Neural cell (in vitro differentiated cells): ENCODE measurements at regions not wholly inside any gene's neighbourhood (a gene's known extent, or its start where the extent isn't known, plus 50 kb on each side); places are given as distances from the start of the nearest gene placed in this dataset.

ENCODE experiments used
- H2AFZ ChIP-seq: fragments of 200-600, 300-800 bp; sonication (generic), shearing (Covaris generic); 2 replicates; pipeline ENCODE4 v1.6.0; 2014; ENCODE audit warnings: low read depth, mild to moderate bottlenecking, antibody characterized with exemption, low read length, moderate library complexity
- H3F3A ChIP-seq: fragments of 200-600 bp; shearing (Covaris generic); 2 replicates; pipeline ENCODE4 v1.6.1; 2016; ENCODE audit warnings: mild to moderate bottlenecking, moderate library complexity, mixed read lengths, antibody characterized with exemption, low read length; ENCODE audit not compliant: insufficient read depth, poor library complexity, severe bottlenecking
- H3K27ac ChIP-seq: fragments of 200-600, 300-800 bp; sonication (generic), shearing (Covaris generic); 2 replicates; pipeline ENCODE4 v1.5.1; 2014; ENCODE audit warnings: mild to moderate bottlenecking, low read length, moderate library complexity
- H3K27me3 ChIP-seq: fragments of 300-800, 200-600 bp; sonication (generic), shearing (Covaris generic); 2 replicates; pipeline ENCODE4 v1.6.0; 2014; ENCODE audit warnings: mild to moderate bottlenecking, low read depth, low read length, moderate library complexity; ENCODE audit not compliant: insufficient read depth
- H3K36me3 ChIP-seq: fragments of 300-800, 200-600 bp; sonication (generic), shearing (Covaris generic); 2 replicates; pipeline ENCODE4 v1.5.1; 2014; ENCODE audit warnings: mild to moderate bottlenecking, antibody characterized with exemption, low read length, moderate library complexity; ENCODE audit not compliant: insufficient read depth
- H3K4me2 ChIP-seq: fragments of 300-800, 200-600 bp; sonication (generic), shearing (Covaris generic); 2 replicates; pipeline ENCODE4 v1.6.0; 2014; ENCODE audit warnings: mild to moderate bottlenecking, low read length
- H3K4me3 ChIP-seq: fragments of 300-800, 200-600 bp; sonication (generic), shearing (Covaris generic); 2 replicates; pipeline ENCODE4 v1.5.1; 2014; ENCODE audit warnings: mild to moderate bottlenecking, low read length, moderate library complexity
- H3K79me2 ChIP-seq: fragments of 200-600 bp; shearing (Covaris generic); replicated peaks from 2 replicates; pipeline ENCODE4 v1.6.0; 2014; ENCODE audit warnings: mild to moderate bottlenecking, low read length, moderate library complexity; ENCODE audit not compliant: insufficient read depth
- H3K9ac ChIP-seq: fragments of 300-800, 200-600 bp; sonication (generic), shearing (Covaris generic); 2 replicates; pipeline ENCODE4 v1.6.1; 2016; ENCODE audit warnings: mild to moderate bottlenecking, low read length, mixed read lengths
- H3K9me2 ChIP-seq: fragments of 200-600 bp; shearing (Covaris generic); 2 replicates; pipeline ENCODE4 v1.6.1; 2016; ENCODE audit warnings: mild to moderate bottlenecking, low read length, mixed read lengths; ENCODE audit not compliant: insufficient read depth
- H3K9me3 ChIP-seq: fragments of 200-600, 300-800 bp; sonication (generic), shearing (Covaris generic); 2 replicates; pipeline ENCODE4 v1.6.1; 2016; ENCODE audit warnings: mild to moderate bottlenecking, mixed run types, low read length, moderate library complexity, mixed read lengths
- H4K20me1 ChIP-seq: fragments of 200-600 bp; shearing (Covaris generic); 2 replicates; pipeline ENCODE4 v1.6.1; 2016; ENCODE audit warnings: mild to moderate bottlenecking, mixed run types; ENCODE audit not compliant: insufficient read depth
- EP300 ChIP-seq: fragments of 450-650 bp; conservative IDR thresholded peaks from 2 replicates; pipeline ENCODE4 v1.6.1; 2014; ENCODE audit warnings: antibody characterized with exemption, mild to moderate bottlenecking, moderate library complexity; ENCODE audit not compliant: poor library complexity, severe bottlenecking
- EZH2 ChIP-seq: fragments of 200-600, 300-800 bp; shearing (Covaris generic), sonication (generic); IDR thresholded peaks from 2 replicates; pipeline ENCODE4 v1.6.1; 2014; ENCODE audit warnings: antibody characterized with exemption, low read length, borderline replicate concordance, mild to moderate bottlenecking; ENCODE audit not compliant: insufficient read depth, poor library complexity, severe bottlenecking
- MXI1 ChIP-seq: fragments of 450-650 bp; conservative IDR thresholded peaks from 2 replicates; pipeline ENCODE4 v1.6.1; 2014; ENCODE audit warnings: antibody characterized with exemption, mild to moderate bottlenecking; ENCODE audit not compliant: poor library complexity, severe bottlenecking
- POLR2AphosphoS5 ChIP-seq: IDR thresholded peaks from 2 replicates; pipeline ENCODE4 v1.6.1; 2012
- RAD21 ChIP-seq: fragments of 450-650 bp; conservative IDR thresholded peaks from 2 replicates; pipeline ENCODE4 v1.6.1; 2014; ENCODE audit warnings: antibody characterized with exemption, mild to moderate bottlenecking, moderate library complexity
- SMC3 ChIP-seq: fragments of 450-650 bp; conservative IDR thresholded peaks from 2 replicates; pipeline ENCODE4 v1.6.1; 2014; ENCODE audit warnings: antibody characterized with exemption, mild to moderate bottlenecking, moderate library complexity; ENCODE audit not compliant: poor library complexity
- TAF1 ChIP-seq: IDR thresholded peaks from 2 replicates; pipeline ENCODE4 v1.6.1; 2012; ENCODE audit warnings: low read depth
- TF ChIP-seq, protein P1 (sequence below): IDR thresholded peaks from 2 replicates; pipeline ENCODE4 v1.6.1; 2012; ENCODE audit warnings: borderline replicate concordance
- TF ChIP-seq, protein P2 (sequence below): fragments of 450-650 bp; IDR thresholded peaks from 2 replicates; pipeline ENCODE4 v1.5.1; 2014; ENCODE audit warnings: antibody characterized with exemption, mild to moderate bottlenecking, moderate library complexity; ENCODE audit not compliant: poor library complexity, severe bottlenecking

DNA sequence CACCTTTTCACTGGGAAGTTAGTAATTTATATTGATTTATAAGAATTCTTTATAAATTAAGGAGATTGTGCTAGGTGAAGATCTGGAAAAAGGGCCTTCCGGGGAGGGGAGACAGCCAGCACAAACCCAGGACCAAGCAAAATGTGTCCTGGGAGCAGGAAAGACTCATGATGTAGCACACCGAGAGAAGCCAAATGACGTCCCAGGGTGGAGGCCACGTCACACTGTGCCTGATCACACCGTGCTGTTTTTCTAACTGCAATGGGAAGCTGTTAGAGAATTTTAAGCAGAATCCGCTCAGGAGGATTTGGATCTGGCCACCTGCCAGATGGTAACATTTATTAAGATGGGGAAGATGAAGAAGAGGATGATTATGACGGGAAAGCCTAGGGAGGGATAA, 72.7 kb upstream of the AKAP12 start:
- Histone ChIP-seq H4K20me1 (no peaks in the 10 kb centered on the region), H3K4me3 (no peak overlapping the region), H3K9ac (no peak overlapping the region), H3K27me3 (no peaks in the 10 kb centered on the region), H3F3A (no peaks in the 10 kb centered on the region), H2AFZ (no peak overlapping the region), H3K27ac (no peak overlapping the region), H3K4me2 (no peak overlapping the region), H3K9me3 (no peaks in the 10 kb centered on the region), H3K79me2 (no peaks in the 10 kb centered on the region), H3K9me2 (no peaks in the 10 kb centered on the region), H3K36me3 (no peaks in the 10 kb centered on the region)
- TF ChIP-seq, protein P1, sequence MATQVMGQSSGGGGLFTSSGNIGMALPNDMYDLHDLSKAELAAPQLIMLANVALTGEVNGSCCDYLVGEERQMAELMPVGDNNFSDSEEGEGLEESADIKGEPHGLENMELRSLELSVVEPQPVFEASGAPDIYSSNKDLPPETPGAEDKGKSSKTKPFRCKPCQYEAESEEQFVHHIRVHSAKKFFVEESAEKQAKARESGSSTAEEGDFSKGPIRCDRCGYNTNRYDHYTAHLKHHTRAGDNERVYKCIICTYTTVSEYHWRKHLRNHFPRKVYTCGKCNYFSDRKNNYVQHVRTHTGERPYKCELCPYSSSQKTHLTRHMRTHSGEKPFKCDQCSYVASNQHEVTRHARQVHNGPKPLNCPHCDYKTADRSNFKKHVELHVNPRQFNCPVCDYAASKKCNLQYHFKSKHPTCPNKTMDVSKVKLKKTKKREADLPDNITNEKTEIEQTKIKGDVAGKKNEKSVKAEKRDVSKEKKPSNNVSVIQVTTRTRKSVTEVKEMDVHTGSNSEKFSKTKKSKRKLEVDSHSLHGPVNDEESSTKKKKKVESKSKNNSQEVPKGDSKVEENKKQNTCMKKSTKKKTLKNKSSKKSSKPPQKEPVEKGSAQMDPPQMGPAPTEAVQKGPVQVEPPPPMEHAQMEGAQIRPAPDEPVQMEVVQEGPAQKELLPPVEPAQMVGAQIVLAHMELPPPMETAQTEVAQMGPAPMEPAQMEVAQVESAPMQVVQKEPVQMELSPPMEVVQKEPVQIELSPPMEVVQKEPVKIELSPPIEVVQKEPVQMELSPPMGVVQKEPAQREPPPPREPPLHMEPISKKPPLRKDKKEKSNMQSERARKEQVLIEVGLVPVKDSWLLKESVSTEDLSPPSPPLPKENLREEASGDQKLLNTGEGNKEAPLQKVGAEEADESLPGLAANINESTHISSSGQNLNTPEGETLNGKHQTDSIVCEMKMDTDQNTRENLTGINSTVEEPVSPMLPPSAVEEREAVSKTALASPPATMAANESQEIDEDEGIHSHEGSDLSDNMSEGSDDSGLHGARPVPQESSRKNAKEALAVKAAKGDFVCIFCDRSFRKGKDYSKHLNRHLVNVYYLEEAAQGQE: no peak
- TF ChIP-seq EP300 (no peak), TAF1 (no peak), RAD21 (no peak), POLR2AphosphoS5 (no peak)
- TF ChIP-seq, protein P2, sequence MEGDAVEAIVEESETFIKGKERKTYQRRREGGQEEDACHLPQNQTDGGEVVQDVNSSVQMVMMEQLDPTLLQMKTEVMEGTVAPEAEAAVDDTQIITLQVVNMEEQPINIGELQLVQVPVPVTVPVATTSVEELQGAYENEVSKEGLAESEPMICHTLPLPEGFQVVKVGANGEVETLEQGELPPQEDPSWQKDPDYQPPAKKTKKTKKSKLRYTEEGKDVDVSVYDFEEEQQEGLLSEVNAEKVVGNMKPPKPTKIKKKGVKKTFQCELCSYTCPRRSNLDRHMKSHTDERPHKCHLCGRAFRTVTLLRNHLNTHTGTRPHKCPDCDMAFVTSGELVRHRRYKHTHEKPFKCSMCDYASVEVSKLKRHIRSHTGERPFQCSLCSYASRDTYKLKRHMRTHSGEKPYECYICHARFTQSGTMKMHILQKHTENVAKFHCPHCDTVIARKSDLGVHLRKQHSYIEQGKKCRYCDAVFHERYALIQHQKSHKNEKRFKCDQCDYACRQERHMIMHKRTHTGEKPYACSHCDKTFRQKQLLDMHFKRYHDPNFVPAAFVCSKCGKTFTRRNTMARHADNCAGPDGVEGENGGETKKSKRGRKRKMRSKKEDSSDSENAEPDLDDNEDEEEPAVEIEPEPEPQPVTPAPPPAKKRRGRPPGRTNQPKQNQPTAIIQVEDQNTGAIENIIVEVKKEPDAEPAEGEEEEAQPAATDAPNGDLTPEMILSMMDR: no peak

DNA sequence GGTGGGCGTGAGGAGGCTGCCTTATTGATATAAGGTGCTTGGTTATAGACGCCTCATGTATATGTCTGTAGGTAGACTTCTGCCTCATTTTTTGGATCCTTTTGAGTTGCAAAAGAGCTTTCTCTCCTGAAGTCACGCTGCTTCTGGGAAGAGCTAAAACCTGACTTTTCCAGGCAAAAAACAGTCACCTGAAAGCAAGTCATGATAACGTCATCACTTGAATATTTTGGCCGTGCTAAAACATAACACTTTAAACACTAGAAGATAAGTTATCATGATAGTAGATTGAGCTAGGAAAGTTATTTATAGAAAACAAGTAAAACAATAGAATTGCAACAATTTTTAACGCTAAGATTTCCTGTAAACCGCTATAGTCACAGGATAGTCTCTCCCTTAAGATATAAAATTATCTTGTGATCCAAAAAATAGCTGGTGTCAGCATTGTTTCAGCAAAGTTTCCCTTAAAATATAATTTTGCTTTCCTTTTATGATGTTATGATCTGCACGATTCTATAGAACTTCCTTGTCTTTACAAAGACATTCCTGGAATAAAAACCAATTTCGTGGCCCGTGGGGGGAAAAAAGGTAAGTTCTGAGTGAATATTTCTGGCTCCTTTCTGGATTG, 69.0 kb upstream of the AKAP12 start:
- Histone ChIP-seq H3K9me2 (no peaks in the 10 kb centered on the region), H3K4me3 (no peak overlapping the region), H3K79me2 (no peaks in the 10 kb centered on the region), H2AFZ (no peak overlapping the region), H3K27ac (no peak overlapping the region), H4K20me1 (no peaks in the 10 kb centered on the region), H3K9me3 (no peaks in the 10 kb centered on the region), H3K9ac (no peak overlapping the region), H3K27me3 (no peaks in the 10 kb centered on the region), H3K36me3 (no peaks in the 10 kb centered on the region), H3K4me2 (no peak overlapping the region), H3F3A (no peaks in the 10 kb centered on the region)
- no peak for TF ChIP-seq POLR2AphosphoS5
- no peak for TF ChIP-seq EZH2
- TF ChIP-seq, protein P1: no peak
- no peak for TF ChIP-seq MXI1
- TF ChIP-seq TAF1: no peak
- TF ChIP-seq, protein P2: no peak
- no peak for TF ChIP-seq RAD21
- no peak for TF ChIP-seq SMC3
- TF ChIP-seq EP300: no peak
